ENCODE measurements at regions not wholly inside any gene's neighbourhood (a gene's known extent, or its start where the extent isn't known, plus 50 kb on each side); places are given as distances from the start of the nearest gene placed in this dataset.

GRCh38 chr5:98307811-98308210 is 465.7 kb upstream of the RGMB start:
- no peak for DNase-seq (ENCODE audit: low spot score)
- Mint-ChIP-seq H3K27me3 (ENCODE audit: low read depth) (no peaks in the 10 kb centered on the region), H3K27ac (ENCODE audit: unreplicated experiment) (no peak overlapping the region), H3K4me1 (ENCODE audit: low read depth) (peaks cover 24% of the 10 kb centered on the region), H3K9me3 (ENCODE audit: low read depth) (no peaks in the 10 kb centered on the region), H3K36me3 (ENCODE audit: low read depth) (no peaks in the 10 kb centered on the region), H3K4me3 (ENCODE audit: unreplicated experiment) (no peak overlapping the region)
- no peak for TF ChIP-seq CTCF (IDR thresholded peaks at IDR 0.05)

GRCh38 chr5:98308231-98308630 is 465.2 kb upstream of the RGMB start:
- Mint-ChIP-seq H3K4me1 (ENCODE audit: low read depth) (peaks cover 24% of the 10 kb centered on the region), H3K9me3 (ENCODE audit: low read depth) (no peaks in the 10 kb centered on the region), H3K4me3 (ENCODE audit: unreplicated experiment) (no peak overlapping the region), H3K36me3 (ENCODE audit: low read depth) (no peaks in the 10 kb centered on the region), H3K27ac (ENCODE audit: unreplicated experiment) (peak overlapping the region; percentile 98), H3K27me3 (ENCODE audit: low read depth) (no peaks in the 10 kb centered on the region)
- no peak for TF ChIP-seq CTCF (IDR thresholded peaks at IDR 0.05)
- no peak for DNase-seq (ENCODE audit: low spot score)

GRCh38 chr5:98308960-98309359 is 464.5 kb upstream of the RGMB start:
- Mint-ChIP-seq H3K27ac (ENCODE audit: unreplicated experiment) (peak overlapping the region; percentile 98), H3K27me3 (ENCODE audit: low read depth) (no peaks in the 10 kb centered on the region), H3K36me3 (ENCODE audit: low read depth) (no peaks in the 10 kb centered on the region), H3K9me3 (ENCODE audit: low read depth) (no peaks in the 10 kb centered on the region), H3K4me1 (ENCODE audit: low read depth) (peaks cover 29% of the 10 kb centered on the region), H3K4me3 (ENCODE audit: unreplicated experiment) (no peak overlapping the region)
- DNase-seq (ENCODE audit: low spot score), result no peak
- TF ChIP-seq CTCF (IDR thresholded peaks at IDR 0.05), result no peak

DNA sequence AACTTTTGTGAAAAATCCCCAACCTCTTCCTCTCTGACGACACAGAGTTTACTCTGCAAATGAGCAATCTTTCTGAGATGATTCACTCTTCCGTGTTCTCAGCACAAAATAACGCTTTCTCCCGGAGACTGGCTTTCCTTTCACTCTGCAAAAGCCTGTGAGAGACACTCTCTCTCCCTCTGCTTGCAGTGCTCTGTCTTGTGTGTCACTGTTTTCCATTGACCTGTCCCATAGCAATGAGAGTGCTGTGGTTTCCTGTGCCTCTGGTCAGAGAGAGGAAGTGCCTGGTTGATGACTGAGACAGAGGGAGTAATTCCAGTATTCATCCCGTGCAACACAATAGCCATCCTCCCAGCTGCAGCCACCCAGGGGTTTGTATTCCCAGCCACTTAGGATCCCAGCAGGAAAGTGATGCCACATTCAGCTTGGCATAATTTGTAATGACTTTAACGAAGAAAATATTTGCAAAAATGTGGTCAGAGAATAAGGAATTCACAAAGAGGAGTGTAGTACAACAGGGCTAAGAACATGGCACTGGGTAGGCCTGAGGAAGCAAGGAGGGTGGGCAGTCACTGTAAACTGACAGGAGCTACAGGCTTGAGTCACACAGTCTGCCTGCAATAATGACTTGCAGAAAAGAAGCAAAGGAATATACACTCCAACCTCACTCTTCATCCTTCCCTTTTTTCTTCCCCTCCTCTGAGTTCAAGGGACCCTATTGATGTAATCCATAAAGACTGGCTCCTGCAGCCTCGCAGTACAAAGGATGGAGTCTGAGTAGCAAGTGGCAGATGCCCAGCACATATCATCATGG is 463.5 kb upstream of the RGMB start:
- DNase-seq (ENCODE audit: low spot score), result no peak
- Mint-ChIP-seq H3K36me3 (ENCODE audit: low read depth) (no peaks in the 10 kb centered on the region), H3K4me1 (ENCODE audit: low read depth) (peaks cover 39% of the 10 kb centered on the region), H3K27ac (ENCODE audit: unreplicated experiment) (peak overlapping the region; percentile 98), H3K27me3 (ENCODE audit: low read depth) (no peaks in the 10 kb centered on the region), H3K4me3 (ENCODE audit: unreplicated experiment) (peak overlapping the region; percentile 71), H3K9me3 (ENCODE audit: low read depth) (no peaks in the 10 kb centered on the region)
- TF ChIP-seq CTCF (IDR thresholded peaks at IDR 0.05), result no peak

GRCh38 chr5:98314292-98314691 is 459.2 kb upstream of the RGMB start:
- no peak for TF ChIP-seq CTCF (IDR thresholded peaks at IDR 0.05)
- peak overlapping the region; percentile 82 for H3K27ac Mint-ChIP-seq (ENCODE audit: unreplicated experiment)
- H3K9me3 Mint-ChIP-seq (ENCODE audit: low read depth), result no peaks in the 10 kb centered on the region
- peaks cover 34% of the 10 kb centered on the region for H3K4me1 Mint-ChIP-seq (ENCODE audit: low read depth)
- DNase-seq (ENCODE audit: low spot score), result no peak
- H3K27me3 Mint-ChIP-seq (ENCODE audit: low read depth), result no peaks in the 10 kb centered on the region
- H3K36me3 Mint-ChIP-seq (ENCODE audit: low read depth), result no peaks in the 10 kb centered on the region
- no peak overlapping the region for H3K4me3 Mint-ChIP-seq (ENCODE audit: unreplicated experiment)

Measured in chondrocyte (in vitro differentiated cells).